ENCODE measurements at regions not wholly inside any gene's neighbourhood (a gene's known extent, or its start where the extent isn't known, plus 50 kb on each side); places are given as distances from the start of the nearest gene placed in this dataset.

GRCh38 chr3:28575746-28576613 is 227.4 kb upstream of the AZI2 start:
- TF ChIP-seq CTCF (IDR thresholded peaks at IDR 0.05) = no peak
- Histone ChIP-seq H3K4me1 (ENCODE audit: control insufficient read depth in 1 of 2, insufficient read depth in 1 of 2, low read depth in 1 of 2, low read length in 1 of 2) (no peaks in the 10 kb centered on the region), H3K27ac (no peak overlapping the region), H3K27me3 (peaks cover 60% of the 10 kb centered on the region), H3K9me3 (no peaks in the 10 kb centered on the region), H3K36me3 (no peaks in the 10 kb centered on the region), H3K4me3 (ENCODE audit: low read depth in 1 of 2, low read length in 1 of 2) (no peak overlapping the region)

GRCh38 chr3:28576614-28577200 is 228.1 kb upstream of the AZI2 start:
- no peak overlapping the region for H3K4me3 ChIP-seq (ENCODE audit: low read depth in 1 of 2, low read length in 1 of 2)

GRCh38 chr3:28577941-28578500 is 229.4 kb upstream of the AZI2 start:
- Histone ChIP-seq H3K4me3 (ENCODE audit: low read depth in 1 of 2, low read length in 1 of 2) (no peak overlapping the region), H3K27ac (no peak overlapping the region), H3K9me3 (no peaks in the 10 kb centered on the region), H3K36me3 (no peaks in the 10 kb centered on the region), H3K4me1 (ENCODE audit: control insufficient read depth in 1 of 2, insufficient read depth in 1 of 2, low read depth in 1 of 2, low read length in 1 of 2) (no peaks in the 10 kb centered on the region), H3K27me3 (peaks cover 60% of the 10 kb centered on the region)
- no peak for TF ChIP-seq CTCF (IDR thresholded peaks at IDR 0.05)

More at GRCh38 chr3:28576614-28577200, 228.1 kb upstream of the AZI2 start:
- H3K9me3 ChIP-seq = no peaks in the 10 kb centered on the region
- TF ChIP-seq CTCF (IDR thresholded peaks at IDR 0.05) = no peak
- H3K27me3 ChIP-seq = peaks cover 60% of the 10 kb centered on the region
- no peak overlapping the region for H3K27ac ChIP-seq
- H3K36me3 ChIP-seq = no peaks in the 10 kb centered on the region
- no peaks in the 10 kb centered on the region for H3K4me1 ChIP-seq (ENCODE audit: control insufficient read depth in 1 of 2, insufficient read depth in 1 of 2, low read depth in 1 of 2, low read length in 1 of 2)

GRCh38 chr3:28586325-28586724 is 237.7 kb upstream of the AZI2 start:
- no peak for TF ChIP-seq CTCF (IDR thresholded peaks at IDR 0.05)
- no peaks in the 10 kb centered on the region for H3K4me1 ChIP-seq (ENCODE audit: control insufficient read depth in 1 of 2, insufficient read depth in 1 of 2, low read depth in 1 of 2, low read length in 1 of 2)
- no peaks in the 10 kb centered on the region for H3K9me3 ChIP-seq
- no peak overlapping the region for H3K4me3 ChIP-seq (ENCODE audit: low read depth in 1 of 2, low read length in 1 of 2)
- no peaks in the 10 kb centered on the region for H3K36me3 ChIP-seq
- H3K27ac ChIP-seq = no peak overlapping the region
- H3K27me3 ChIP-seq = no peaks in the 10 kb centered on the region

- Histone ChIP-seq H3K27ac (no peak overlapping the region), H3K27me3 (no peaks in the 10 kb centered on the region), H3K9me3 (no peaks in the 10 kb centered on the region), H3K4me1 (ENCODE audit: control insufficient read depth in 1 of 2, insufficient read depth in 1 of 2, low read depth in 1 of 2, low read length in 1 of 2) (no peaks in the 10 kb centered on the region), H3K4me3 (ENCODE audit: low read depth in 1 of 2, low read length in 1 of 2) (no peak overlapping the region), H3K36me3 (no peaks in the 10 kb centered on the region)
- no peak for TF ChIP-seq CTCF (IDR thresholded peaks at IDR 0.05)
Observed at GRCh38 chr3:28587723-28588122, 239.1 kb upstream of the AZI2 start.
